Suprapubic skin (tissue), 4 donors: ENCODE measurements at regions not wholly inside any gene's neighbourhood (a gene's known extent, or its start where the extent isn't known, plus 50 kb on each side); places are given as distances from the start of the nearest gene placed in this dataset.

Experiments used
- DNase-seq, 2 donors: peaks; one replicate each; pipeline ENCODE4 v3.0.0-alpha.2; 2019; ENCODE audit warnings: low spot score in 2 of 2
- H3K27ac ChIP-seq: fragments of 200-600 bp; sonication (generic); one replicate; pipeline ENCODE4 v1.5.1; 2019
- H3K27me3 ChIP-seq: fragments of 200-600 bp; sonication (generic); one replicate; pipeline ENCODE4 v1.5.1; 2019
- H3K36me3 ChIP-seq: fragments of 200-600 bp; sonication (generic); one replicate; pipeline ENCODE4 v1.5.1; 2019
- H3K4me1 ChIP-seq: fragments of 200-600 bp; sonication (generic); one replicate; pipeline ENCODE4 v1.5.1; 2019
- H3K4me3 ChIP-seq: fragments of 200-600 bp; sonication (generic); one replicate; pipeline ENCODE4 v1.5.1; 2019; ENCODE audit warnings: mild to moderate bottlenecking
- H3K9me3 ChIP-seq: fragments of 200-600 bp; sonication (generic); one replicate; pipeline ENCODE4 v1.5.1; 2019
- EP300 ChIP-seq: sonication (generic); formaldehyde crosslinking; IDR thresholded peaks from one replicate; pipeline ENCODE4 v1.6.1; 2017; ENCODE audit warnings: antibody characterized with exemption
- POLR2A ChIP-seq, 2 donors: fragments of 450-650 bp; IDR thresholded peaks; one replicate each; pipeline ENCODE4 v1.6.1; 2017; ENCODE audit warnings: antibody characterized with exemption in 2 of 2, mild to moderate bottlenecking in 2 of 2, moderate library complexity in 2 of 2
- POLR2AphosphoS5 ChIP-seq, 3 donors: sonication (generic); formaldehyde crosslinking; IDR thresholded peaks; one replicate each; pipeline ENCODE4 v1.6.1; 2017; ENCODE audit warnings: antibody characterized with exemption in 3 of 3
- WGBS: methylation state at CpG from one replicate; pipeline ENCODE4 v1.1.5; 2018; 5-methylcytosine and 5-hydroxymethylcytosine counted together
- TF ChIP-seq, protein P1 (sequence below), 2 donors: fragments of 200-600 bp in 1 of 2; fragments of 450-650 bp in 1 of 2; sonication (generic) in 1 of 2; IDR thresholded peaks; one replicate each; pipeline ENCODE4 v1.5.1; 2016 to 2019; ENCODE audit warnings: antibody characterized with exemption in 2 of 2, mild to moderate bottlenecking in 1 of 2, moderate library complexity in 1 of 2

DNA sequence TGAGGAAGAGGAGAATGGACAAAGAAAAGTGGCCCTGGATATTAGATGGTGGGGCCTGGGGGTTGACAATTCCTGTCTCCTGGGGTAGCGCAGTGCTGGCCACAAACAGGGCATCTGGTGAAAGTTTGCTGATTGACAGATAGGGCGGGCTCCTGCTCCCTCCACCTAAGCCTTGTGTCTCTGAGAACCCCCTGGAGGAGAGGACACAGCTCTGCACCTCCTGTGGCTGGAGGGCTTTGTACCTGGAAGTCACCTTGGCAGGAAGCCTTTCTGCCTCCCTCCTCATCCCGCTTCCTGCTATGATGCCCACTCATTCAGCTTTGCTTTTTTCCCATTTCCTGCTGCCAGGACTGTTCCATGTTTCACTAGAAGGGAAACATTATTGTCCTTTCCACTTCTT lies 72.4 kb downstream of the RHOB start:
- WGBS, result 93% methylated on average over 3 of the region's 3 CpGs
- TF ChIP-seq, protein P1, sequence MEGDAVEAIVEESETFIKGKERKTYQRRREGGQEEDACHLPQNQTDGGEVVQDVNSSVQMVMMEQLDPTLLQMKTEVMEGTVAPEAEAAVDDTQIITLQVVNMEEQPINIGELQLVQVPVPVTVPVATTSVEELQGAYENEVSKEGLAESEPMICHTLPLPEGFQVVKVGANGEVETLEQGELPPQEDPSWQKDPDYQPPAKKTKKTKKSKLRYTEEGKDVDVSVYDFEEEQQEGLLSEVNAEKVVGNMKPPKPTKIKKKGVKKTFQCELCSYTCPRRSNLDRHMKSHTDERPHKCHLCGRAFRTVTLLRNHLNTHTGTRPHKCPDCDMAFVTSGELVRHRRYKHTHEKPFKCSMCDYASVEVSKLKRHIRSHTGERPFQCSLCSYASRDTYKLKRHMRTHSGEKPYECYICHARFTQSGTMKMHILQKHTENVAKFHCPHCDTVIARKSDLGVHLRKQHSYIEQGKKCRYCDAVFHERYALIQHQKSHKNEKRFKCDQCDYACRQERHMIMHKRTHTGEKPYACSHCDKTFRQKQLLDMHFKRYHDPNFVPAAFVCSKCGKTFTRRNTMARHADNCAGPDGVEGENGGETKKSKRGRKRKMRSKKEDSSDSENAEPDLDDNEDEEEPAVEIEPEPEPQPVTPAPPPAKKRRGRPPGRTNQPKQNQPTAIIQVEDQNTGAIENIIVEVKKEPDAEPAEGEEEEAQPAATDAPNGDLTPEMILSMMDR (IDR thresholded peaks at IDR 0.05), result no peak
- TF ChIP-seq EP300 (no peak), POLR2AphosphoS5 (IDR thresholded peaks at IDR 0.05) (no peak)
- peaks cover 29% of the 10 kb centered on the region for H3K4me1 ChIP-seq
- H3K4me3 ChIP-seq, result no peak overlapping the region
- no peaks in the 10 kb centered on the region for H3K9me3 ChIP-seq
- no peaks in the 10 kb centered on the region for H3K27me3 ChIP-seq
- no peak for DNase-seq
- no peak overlapping the region for H3K27ac ChIP-seq
- no peaks in the 10 kb centered on the region for H3K36me3 ChIP-seq

DNA sequence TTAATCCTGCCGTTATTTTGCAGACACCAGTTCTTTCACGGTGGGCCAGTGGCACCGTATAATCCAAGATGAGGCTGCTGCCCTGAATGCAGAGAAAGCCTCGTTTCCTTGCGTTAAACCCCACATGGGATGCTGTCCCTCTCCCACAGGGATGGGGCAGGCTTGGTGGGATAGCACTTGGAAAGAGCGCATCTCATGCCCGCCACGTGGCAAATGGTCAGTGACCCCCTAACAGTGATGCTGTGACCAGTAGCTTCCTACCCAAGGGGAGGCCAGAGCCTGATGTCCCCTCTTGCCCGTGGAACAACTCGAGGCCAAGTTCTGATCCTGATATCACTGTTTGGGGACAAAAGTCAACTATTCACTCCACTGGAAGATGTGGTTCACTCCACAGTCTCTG lies 73.3 kb downstream of the RHOB start:
- no peaks in the 10 kb centered on the region for H3K27me3 ChIP-seq
- H3K9me3 ChIP-seq, result no peaks in the 10 kb centered on the region
- TF ChIP-seq, protein P1 (IDR thresholded peaks at IDR 0.05), result no peak
- TF ChIP-seq POLR2AphosphoS5 (IDR thresholded peaks at IDR 0.05) (no peak), EP300 (no peak), POLR2A (IDR thresholded peaks at IDR 0.05) (no peak)
- WGBS, result 92% methylated on average over 10 of the region's 10 CpGs
- H3K27ac ChIP-seq, result no peak overlapping the region
- H3K4me1 ChIP-seq, result peaks cover 28% of the 10 kb centered on the region
- no peaks in the 10 kb centered on the region for H3K36me3 ChIP-seq
- H3K4me3 ChIP-seq, result no peak overlapping the region
- no peak for DNase-seq

DNA sequence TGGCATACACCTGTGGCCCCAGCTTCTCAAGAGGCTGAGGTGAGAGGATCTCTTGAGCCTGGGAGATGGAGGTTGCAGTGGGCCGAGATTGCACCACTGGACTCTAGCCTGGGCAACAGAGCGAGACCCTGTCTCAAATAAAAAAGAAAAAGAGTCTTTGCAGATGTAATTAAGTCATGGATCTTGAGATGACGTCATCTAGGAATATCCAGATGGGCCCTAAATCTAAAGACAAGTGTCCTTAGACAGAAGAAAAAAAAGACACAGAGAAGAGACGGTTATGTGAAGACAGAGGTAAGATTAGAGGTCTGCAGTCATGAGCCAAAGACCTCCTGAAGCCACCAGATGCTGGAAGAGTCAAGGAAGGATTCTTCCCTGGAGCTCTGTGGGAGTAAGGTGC lies 74.3 kb downstream of the RHOB start:
- H3K27me3 ChIP-seq, result no peaks in the 10 kb centered on the region
- 93% methylated on average over 4 of the region's 4 CpGs for WGBS
- DNase-seq, result no peak
- peaks cover 27% of the 10 kb centered on the region for H3K4me1 ChIP-seq
- TF ChIP-seq, protein P1 (IDR thresholded peaks at IDR 0.05), result no peak
- TF ChIP-seq EP300 (no peak), POLR2A (IDR thresholded peaks at IDR 0.05) (no peak), POLR2AphosphoS5 (IDR thresholded peaks at IDR 0.05) (no peak)
- H3K27ac ChIP-seq, result no peak overlapping the region
- no peaks in the 10 kb centered on the region for H3K9me3 ChIP-seq
- H3K4me3 ChIP-seq, result no peak overlapping the region
- no peaks in the 10 kb centered on the region for H3K36me3 ChIP-seq

DNA sequence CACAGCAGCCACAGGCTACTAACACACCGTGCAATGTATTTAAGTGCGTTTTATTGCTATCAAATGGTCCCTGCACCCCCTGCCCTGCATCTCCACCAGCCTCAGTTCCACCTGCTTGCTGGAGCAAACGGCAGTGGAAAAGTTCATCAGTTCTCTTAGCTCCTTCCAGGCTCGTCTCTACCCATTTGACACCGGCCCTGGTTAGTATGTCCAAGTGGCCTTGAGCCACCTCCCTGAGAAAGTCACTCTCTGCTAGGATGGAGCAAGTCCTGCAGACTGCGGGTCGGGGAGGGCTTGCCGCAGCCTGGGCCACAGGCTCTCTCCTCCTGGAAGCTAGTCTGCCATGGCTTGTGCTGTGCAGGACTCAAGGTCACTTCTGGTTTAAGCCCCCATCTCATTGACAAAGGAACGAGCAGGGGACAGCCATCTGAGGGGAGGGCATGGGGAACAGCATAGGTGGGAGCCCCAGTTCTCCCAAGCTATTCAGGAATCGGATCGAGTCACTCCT lies 74.9 kb downstream of the RHOB start:
- Histone ChIP-seq H3K9me3 (no peaks in the 10 kb centered on the region), H3K27ac (no peak overlapping the region), H3K4me3 (no peak overlapping the region), H3K4me1 (peaks cover 25% of the 10 kb centered on the region), H3K27me3 (no peaks in the 10 kb centered on the region), H3K36me3 (no peaks in the 10 kb centered on the region)
- WGBS, result 87% methylated on average over 11 of the region's 11 CpGs
- DNase-seq, result no peak
- no peak for TF ChIP-seq EP300
- TF ChIP-seq, protein P1 (IDR thresholded peaks at IDR 0.05), result no peak
- TF ChIP-seq POLR2AphosphoS5 (IDR thresholded peaks at IDR 0.05), result no peak
- TF ChIP-seq POLR2A (IDR thresholded peaks at IDR 0.05), result no peak

DNA sequence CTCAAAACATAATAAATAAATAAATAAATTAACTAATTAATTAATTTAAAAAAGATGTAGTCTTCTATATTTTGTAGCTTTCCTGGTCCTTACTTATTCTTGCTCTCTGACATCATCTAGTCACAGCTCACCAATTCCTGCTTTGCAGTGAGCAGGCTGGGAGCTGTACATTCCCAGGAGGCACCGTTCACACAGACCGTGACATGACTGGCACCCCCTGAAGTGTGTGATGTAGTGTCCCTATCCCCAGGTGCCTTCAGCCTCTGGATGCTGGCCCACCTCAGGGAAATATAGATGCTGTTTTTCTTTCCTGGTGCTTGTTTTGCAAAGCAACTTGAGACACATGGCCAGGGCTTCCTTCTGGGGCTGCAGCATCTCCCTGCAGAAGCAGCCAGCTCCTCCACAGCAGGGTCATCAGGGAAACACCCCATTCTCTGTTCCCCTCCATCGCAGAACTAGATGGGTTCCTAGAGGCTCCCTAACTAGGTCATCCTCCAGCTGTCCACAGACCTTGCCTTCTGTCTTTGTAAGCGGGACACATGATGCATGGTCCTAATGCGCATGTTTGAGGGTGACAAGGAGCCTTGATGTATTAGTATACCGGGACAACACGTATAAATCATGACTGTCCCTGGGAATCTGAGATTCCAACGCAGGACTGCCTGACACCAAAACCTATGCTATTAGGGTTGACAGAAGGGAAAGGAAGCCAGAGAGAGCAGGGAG lies 76.4 kb downstream of the RHOB start:
- H3K27ac ChIP-seq, result no peak overlapping the region

More for the DNA sequence above, 76.4 kb downstream of the RHOB start:
- Histone ChIP-seq H3K4me3 (no peak overlapping the region), H3K27me3 (no peaks in the 10 kb centered on the region), H3K36me3 (no peaks in the 10 kb centered on the region), H3K9me3 (no peaks in the 10 kb centered on the region), H3K4me1 (peaks cover 19% of the 10 kb centered on the region)
- 97% methylated on average over 5 of the region's 8 CpGs for WGBS
- TF ChIP-seq, protein P1 (IDR thresholded peaks at IDR 0.05), result no peak
- no peak for TF ChIP-seq EP300
- no peak for TF ChIP-seq POLR2A (IDR thresholded peaks at IDR 0.05)
- no peak for TF ChIP-seq POLR2AphosphoS5 (IDR thresholded peaks at IDR 0.05)
- no peak for DNase-seq
